ENCODE measurements at regions not wholly inside any gene's neighbourhood (a gene's known extent, or its start where the extent isn't known, plus 50 kb on each side); places are given as distances from the start of the nearest gene placed in this dataset.

DNA sequence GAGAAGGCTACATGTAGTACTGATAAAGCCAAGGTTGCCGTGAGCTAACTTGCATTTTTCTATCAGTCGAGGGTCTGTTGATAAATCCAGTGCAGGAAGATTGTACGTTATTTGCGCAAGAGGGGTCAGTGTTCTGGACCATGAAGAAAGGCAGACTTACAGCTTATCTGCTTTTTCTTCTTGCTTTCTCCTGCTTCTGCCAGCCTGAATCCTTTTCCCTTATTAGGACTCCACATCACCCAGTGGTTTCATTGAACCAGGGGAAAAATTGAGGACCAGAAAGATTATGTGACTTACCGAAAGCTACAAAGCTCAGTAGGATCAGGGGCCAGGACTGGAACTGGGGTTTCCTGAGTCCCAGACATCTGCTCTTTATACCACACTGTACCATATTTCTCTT, 534.6 kb upstream of the BRINP1 start:
- Histone ChIP-seq H2BK5ac (ENCODE audit: low read depth, low read length, poor library complexity, severe bottlenecking) (no peak overlapping the region), H4K8ac (ENCODE audit: low read length) (no peak overlapping the region), H2AFZ (ENCODE audit: low read depth, low read length) (no peak overlapping the region), H3K27me3 (ENCODE audit: control insufficient read depth in 1 of 2, insufficient read depth in 1 of 2, low read length in 2 of 2) (no peaks in the 10 kb centered on the region), H2BK12ac (ENCODE audit: low read length in 2 of 2) (no peak overlapping the region), H2BK15ac (ENCODE audit: low read depth, poor library complexity, severe bottlenecking) (no peak overlapping the region), H3K4me3 (ENCODE audit: insufficient read depth in 1 of 2, low read depth in 1 of 2, low read length in 2 of 2) (no peak overlapping the region), H3K4me1 (ENCODE audit: control insufficient read depth, insufficient read depth, low read depth, low read length) (no peaks in the 10 kb centered on the region), H3K9me3 (ENCODE audit: control insufficient read depth, low read length) (peaks cover 16% of the 10 kb centered on the region), H3K14ac (ENCODE audit: low read length in 2 of 2) (no peak overlapping the region), H3K4ac (ENCODE audit: low read depth in 1 of 2, low read length in 2 of 2) (no peak overlapping the region), H3K79me1 (replicated peaks; ENCODE audit: low read length, poor library complexity, severe bottlenecking) (no peaks in the 10 kb centered on the region), H2AK5ac (ENCODE audit: low read length, severe bottlenecking) (no peak overlapping the region), H3K18ac (ENCODE audit: low read depth in 1 of 2, low read length in 2 of 2) (no peak overlapping the region), H3K4me2 (ENCODE audit: low read length, poor library complexity, severe bottlenecking) (no peak overlapping the region), H4K91ac (ENCODE audit: low read length) (no peak overlapping the region), H2BK120ac (ENCODE audit: low read depth, low read length) (no peak overlapping the region), H3K36me3 (ENCODE audit: control insufficient read depth in 1 of 2, insufficient read depth in 2 of 2, low read depth in 1 of 2, low read length in 2 of 2) (no peaks in the 10 kb centered on the region), H3K23ac (ENCODE audit: low read length in 2 of 2) (no peak overlapping the region), H3K27ac (ENCODE audit: low read length, poor library complexity, severe bottlenecking) (no peak overlapping the region), H3K9ac (ENCODE audit: low read length) (no peak overlapping the region)
- DNase-seq = no peak
- WGBS = 93% methylated on average over 4 of the region's 5 CpGs

GRCh38 chr9:119902611-119903010, 533.4 kb upstream of the BRINP1 start:
- no peak overlapping the region for H2BK12ac ChIP-seq (ENCODE audit: low read length in 2 of 2)

GRCh38 chr9:119898316-119898715, 529.1 kb upstream of the BRINP1 start:
- Histone ChIP-seq H2BK12ac (ENCODE audit: low read length in 2 of 2) (no peak overlapping the region), H3K79me1 (replicated peaks; ENCODE audit: low read length, poor library complexity, severe bottlenecking) (no peaks in the 10 kb centered on the region), H2AK5ac (ENCODE audit: low read length, severe bottlenecking) (no peak overlapping the region), H3K18ac (ENCODE audit: low read depth in 1 of 2, low read length in 2 of 2) (no peak overlapping the region), H2BK15ac (ENCODE audit: low read depth, poor library complexity, severe bottlenecking) (no peak overlapping the region), H3K27me3 (ENCODE audit: control insufficient read depth in 1 of 2, insufficient read depth in 1 of 2, low read length in 2 of 2) (no peaks in the 10 kb centered on the region), H3K27ac (ENCODE audit: low read length, poor library complexity, severe bottlenecking) (no peak overlapping the region), H3K4me1 (ENCODE audit: control insufficient read depth, insufficient read depth, low read depth, low read length) (no peaks in the 10 kb centered on the region), H4K91ac (ENCODE audit: low read length) (no peak overlapping the region), H3K14ac (ENCODE audit: low read length in 2 of 2) (no peak overlapping the region), H4K8ac (ENCODE audit: low read length) (no peak overlapping the region), H3K4me2 (ENCODE audit: low read length, poor library complexity, severe bottlenecking) (no peak overlapping the region), H3K9me3 (ENCODE audit: control insufficient read depth, low read length) (peaks cover 5% of the 10 kb centered on the region), H2BK120ac (ENCODE audit: low read depth, low read length) (no peak overlapping the region), H3K4ac (ENCODE audit: low read depth in 1 of 2, low read length in 2 of 2) (no peak overlapping the region), H3K4me3 (ENCODE audit: insufficient read depth in 1 of 2, low read depth in 1 of 2, low read length in 2 of 2) (no peak overlapping the region), H3K23ac (ENCODE audit: low read length in 2 of 2) (no peak overlapping the region), H3K9ac (ENCODE audit: low read length) (no peak overlapping the region), H2BK5ac (ENCODE audit: low read depth, low read length, poor library complexity, severe bottlenecking) (no peak overlapping the region), H3K36me3 (ENCODE audit: control insufficient read depth in 1 of 2, insufficient read depth in 2 of 2, low read depth in 1 of 2, low read length in 2 of 2) (no peaks in the 10 kb centered on the region), H2AFZ (ENCODE audit: low read depth, low read length) (no peak overlapping the region)
- no peak for DNase-seq

More at GRCh38 chr9:119902611-119903010, 533.4 kb upstream of the BRINP1 start:
- Histone ChIP-seq H3K36me3 (ENCODE audit: control insufficient read depth in 1 of 2, insufficient read depth in 2 of 2, low read depth in 1 of 2, low read length in 2 of 2) (no peaks in the 10 kb centered on the region), H3K27ac (ENCODE audit: low read length, poor library complexity, severe bottlenecking) (no peak overlapping the region), H2AK5ac (ENCODE audit: low read length, severe bottlenecking) (no peak overlapping the region), H2BK120ac (ENCODE audit: low read depth, low read length) (no peak overlapping the region), H4K8ac (ENCODE audit: low read length) (no peak overlapping the region), H3K4me2 (ENCODE audit: low read length, poor library complexity, severe bottlenecking) (no peak overlapping the region), H2BK15ac (ENCODE audit: low read depth, poor library complexity, severe bottlenecking) (no peak overlapping the region), H3K23ac (ENCODE audit: low read length in 2 of 2) (no peak overlapping the region), H3K27me3 (ENCODE audit: control insufficient read depth in 1 of 2, insufficient read depth in 1 of 2, low read length in 2 of 2) (no peaks in the 10 kb centered on the region), H3K18ac (ENCODE audit: low read depth in 1 of 2, low read length in 2 of 2) (no peak overlapping the region), H2AFZ (ENCODE audit: low read depth, low read length) (no peak overlapping the region), H3K4me3 (ENCODE audit: insufficient read depth in 1 of 2, low read depth in 1 of 2, low read length in 2 of 2) (no peak overlapping the region), H2BK5ac (ENCODE audit: low read depth, low read length, poor library complexity, severe bottlenecking) (no peak overlapping the region), H3K4ac (ENCODE audit: low read depth in 1 of 2, low read length in 2 of 2) (no peak overlapping the region), H3K14ac (ENCODE audit: low read length in 2 of 2) (no peak overlapping the region), H4K91ac (ENCODE audit: low read length) (no peak overlapping the region), H3K9ac (ENCODE audit: low read length) (no peak overlapping the region), H3K9me3 (ENCODE audit: control insufficient read depth, low read length) (peaks cover 10% of the 10 kb centered on the region), H3K79me1 (replicated peaks; ENCODE audit: low read length, poor library complexity, severe bottlenecking) (no peaks in the 10 kb centered on the region), H3K4me1 (ENCODE audit: control insufficient read depth, insufficient read depth, low read depth, low read length) (no peaks in the 10 kb centered on the region)
- 63% methylated on average over 3 of the region's 4 CpGs for WGBS
- DNase-seq = no peak

DNA sequence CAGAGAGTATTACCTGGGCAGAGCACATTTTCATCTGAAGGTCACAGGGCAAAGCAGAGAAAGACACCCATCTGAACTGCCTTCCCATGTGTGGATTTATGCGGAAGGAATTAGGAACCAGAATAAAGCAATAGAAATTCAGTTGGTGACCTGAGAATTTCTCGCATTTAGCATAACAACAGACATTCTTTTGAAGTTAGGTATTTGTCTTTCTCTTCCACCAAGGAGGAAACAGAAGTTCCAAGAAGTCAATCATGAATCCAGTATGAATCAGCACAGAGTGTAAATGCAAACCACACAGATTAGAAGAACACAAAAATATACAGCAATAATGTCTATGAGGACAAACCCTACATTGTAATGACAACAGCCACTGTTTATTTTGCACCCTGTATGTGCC, 515.2 kb upstream of the BRINP1 start:
- Histone ChIP-seq H3K4ac (ENCODE audit: low read depth in 1 of 2, low read length in 2 of 2) (no peak overlapping the region), H3K9me3 (ENCODE audit: control insufficient read depth, low read length) (no peaks in the 10 kb centered on the region)
- WGBS = 42% methylated on average over 2 of the region's 2 CpGs

More for the DNA sequence above, 515.2 kb upstream of the BRINP1 start:
- no peak overlapping the region for H3K14ac ChIP-seq (ENCODE audit: low read length in 2 of 2)
- H3K27me3 ChIP-seq (ENCODE audit: control insufficient read depth in 1 of 2, insufficient read depth in 1 of 2, low read length in 2 of 2) = no peaks in the 10 kb centered on the region
- no peak overlapping the region for H2BK15ac ChIP-seq (ENCODE audit: low read depth, poor library complexity, severe bottlenecking)
- H3K4me1 ChIP-seq (ENCODE audit: control insufficient read depth, insufficient read depth, low read depth, low read length) = no peaks in the 10 kb centered on the region
- H2BK120ac ChIP-seq (ENCODE audit: low read depth, low read length) = no peak overlapping the region
- no peak overlapping the region for H3K4me2 ChIP-seq (ENCODE audit: low read length, poor library complexity, severe bottlenecking)
- H2AFZ ChIP-seq (ENCODE audit: low read depth, low read length) = no peak overlapping the region
- no peak overlapping the region for H2BK5ac ChIP-seq (ENCODE audit: low read depth, low read length, poor library complexity, severe bottlenecking)
- no peak overlapping the region for H3K18ac ChIP-seq (ENCODE audit: low read depth in 1 of 2, low read length in 2 of 2)
- no peaks in the 10 kb centered on the region for H3K36me3 ChIP-seq (ENCODE audit: control insufficient read depth in 1 of 2, insufficient read depth in 2 of 2, low read depth in 1 of 2, low read length in 2 of 2)
- no peak overlapping the region for H3K23ac ChIP-seq (ENCODE audit: low read length in 2 of 2)
- H2AK5ac ChIP-seq (ENCODE audit: low read length, severe bottlenecking) = no peak overlapping the region
- no peak overlapping the region for H3K4me3 ChIP-seq (ENCODE audit: insufficient read depth in 1 of 2, low read depth in 1 of 2, low read length in 2 of 2)
- H4K91ac ChIP-seq (ENCODE audit: low read length) = no peak overlapping the region
- no peak overlapping the region for H4K8ac ChIP-seq (ENCODE audit: low read length)
- H3K27ac ChIP-seq (ENCODE audit: low read length, poor library complexity, severe bottlenecking) = no peak overlapping the region
- H3K9ac ChIP-seq (ENCODE audit: low read length) = no peak overlapping the region
- no peaks in the 10 kb centered on the region for H3K79me1 ChIP-seq (replicated peaks; ENCODE audit: low read length, poor library complexity, severe bottlenecking)
- no peak overlapping the region for H2BK12ac ChIP-seq (ENCODE audit: low read length in 2 of 2)
- DNase-seq = no peak

Data from mesenchymal stem cell (in vitro differentiated cells and primary cell).